Thyroid gland (tissue), 4 donors: ENCODE measurements at regions not wholly inside any gene's neighbourhood (a gene's known extent, or its start where the extent isn't known, plus 50 kb on each side); places are given as distances from the start of the nearest gene placed in this dataset.

Experiments
- DNase-seq, 2 donors: peaks; one replicate each; pipeline ENCODE4 v3.0.0-alpha.2; 2019
- H3K27ac ChIP-seq, 3 donors: fragments of 200-600 bp; sonication (generic); 1 replicate in 2 of 3; 2 replicates in 1 of 3; pipeline ENCODE4 v1.5.1; 2016 to 2019; ENCODE audit warnings: mild to moderate bottlenecking in 1 of 3, moderate library complexity in 1 of 3
- H3K27me3 ChIP-seq: fragments of 200-600 bp; sonication (generic); one replicate; pipeline ENCODE4 v1.5.1; 2019
- H3K36me3 ChIP-seq, 2 donors: fragments of 200-600 bp; sonication (generic); one replicate each; pipeline ENCODE4 v1.5.1; 2016 to 2019
- H3K4me1 ChIP-seq, 2 donors: fragments of 200-600 bp; sonication (generic); one replicate each; pipeline ENCODE4 v1.5.1; 2017 to 2019
- H3K4me3 ChIP-seq, 3 donors: fragments of 200-600 bp; sonication (generic); replicated peaks in 1 of 3; 1 replicate in 2 of 3; 2 replicates in 1 of 3; pipeline ENCODE4 v1.5.1; 2016; ENCODE audit warnings: mild to moderate bottlenecking in 1 of 3
- H3K9me3 ChIP-seq: fragments of 200-600 bp; sonication (generic); one replicate; pipeline ENCODE4 v1.5.1; 2017
- CTCF ChIP-seq, 6 experiments: fragments of 200-600 bp in 3 of 6; fragments of 450-650 bp in 3 of 6; sonication (generic) in 3 of 6; IDR thresholded peaks; one replicate each; pipeline ENCODE4 v1.5.1; 2016 to 2019; ENCODE audit warnings: antibody characterized with exemption in 6 of 6, mild to moderate bottlenecking in 2 of 6, inconsistent platforms in 1 of 6, moderate library complexity in 1 of 6
- POLR2A ChIP-seq, 2 donors: fragments of 450-650 bp; IDR thresholded peaks; one replicate each; pipeline ENCODE4 v1.6.1; 2017; ENCODE audit warnings: antibody characterized with exemption in 2 of 2, mild to moderate bottlenecking in 2 of 2, moderate library complexity in 1 of 2
- WGBS, 2 donors: methylation state at CpG; one replicate each; pipeline ENCODE4 v1.1.5; 2017; 5-methylcytosine and 5-hydroxymethylcytosine counted together
- intact Hi-C: fragments of 100-400 bp; cut with DNase I; formaldehyde crosslinking; loops from one replicate; pipeline ENCODE4 v1.15.1; 2023

- Histone ChIP-seq H3K9me3 (no peaks in the 10 kb centered on the region), H3K4me3 (no peak overlapping the region), H3K4me1 (peaks cover 6 to 14% of the 10 kb centered on the region in 2 donors), H3K27me3 (no peaks in the 10 kb centered on the region), H3K36me3 (no peaks in the 10 kb centered on the region), H3K27ac (no peak overlapping the region)
- no peak for DNase-seq
- TF ChIP-seq CTCF (IDR thresholded peaks at IDR 0.05) (no peak), POLR2A (IDR thresholded peaks at IDR 0.05) (no peak)
- intact Hi-C loops: no loop called here
- 43 to 64% methylated on average over 1 to 2 of the region's 2 CpGs for WGBS, 2 donors
Observed at GRCh38 chr5:175003531-175003930, 279.1 kb downstream of the MSX2 start.

GRCh38 chr5:175001876-175002645 lies 277.7 kb downstream of the MSX2 start:
- intact Hi-C loops: no loop called here
- 54 to 76% methylated on average over 11 of the region's 11 CpGs for WGBS, 2 donors

GRCh38 chr5:175001311-175001710 lies 276.9 kb downstream of the MSX2 start:
- Histone ChIP-seq H3K27ac (no peak overlapping the region), H3K9me3 (no peaks in the 10 kb centered on the region), H3K4me1 (peaks cover 6 to 14% of the 10 kb centered on the region in 2 donors), H3K36me3 (no peaks in the 10 kb centered on the region), H3K4me3 (no peak overlapping the region), H3K27me3 (no peaks in the 10 kb centered on the region)
- no peak for DNase-seq
- no peak for TF ChIP-seq POLR2A (IDR thresholded peaks at IDR 0.05)
- no peak for TF ChIP-seq CTCF (IDR thresholded peaks at IDR 0.05)
- 58 to 95% methylated on average over 2 of the region's 2 CpGs for WGBS, 2 donors
- intact Hi-C loops: no loop called here

More at GRCh38 chr5:175001876-175002645, 277.7 kb downstream of the MSX2 start:
- Histone ChIP-seq H3K9me3 (no peaks in the 10 kb centered on the region), H3K4me3 (no peak overlapping the region), H3K4me1 (peaks cover 6 to 14% of the 10 kb centered on the region in 2 donors), H3K36me3 (no peaks in the 10 kb centered on the region), H3K27me3 (no peaks in the 10 kb centered on the region), H3K27ac (no peak overlapping the region)
- DNase-seq: no peak
- TF ChIP-seq CTCF (IDR thresholded peaks at IDR 0.05) (no peak), POLR2A (IDR thresholded peaks at IDR 0.05) (no peak)

- peak in 1 of 6 experiments; percentile 6 for TF ChIP-seq CTCF (IDR thresholded peaks at IDR 0.05)
- no peak for TF ChIP-seq POLR2A (IDR thresholded peaks at IDR 0.05)
- Histone ChIP-seq H3K4me3 (no peak overlapping the region), H3K9me3 (no peaks in the 10 kb centered on the region), H3K36me3 (no peaks in the 10 kb centered on the region), H3K27ac (no peak overlapping the region), H3K27me3 (no peaks in the 10 kb centered on the region), H3K4me1 (peaks cover 6 to 8% of the 10 kb centered on the region in 2 donors)
- intact Hi-C loops: no loop called here
- 28 to 32% methylated on average over 8 of the region's 8 CpGs for WGBS, 2 donors
- DNase-seq: peak; percentile 47 to 51
Observed at GRCh38 chr5:174999581-174999980, 275.2 kb downstream of the MSX2 start.

GRCh38 chr5:174998131-174998730 lies 273.8 kb downstream of the MSX2 start:
- Histone ChIP-seq H3K4me3 (no peak overlapping the region), H3K27me3 (no peaks in the 10 kb centered on the region), H3K9me3 (no peaks in the 10 kb centered on the region), H3K36me3 (no peaks in the 10 kb centered on the region), H3K4me1 (peaks cover 3 to 6% of the 10 kb centered on the region in 2 donors), H3K27ac (no peak overlapping the region)
- intact Hi-C loops: no loop called here
- no peak for DNase-seq
- TF ChIP-seq CTCF (IDR thresholded peaks at IDR 0.05) (no peak), POLR2A (IDR thresholded peaks at IDR 0.05) (no peak)
- WGBS, 2 donors: 88 to 89% methylated on average over 5 of the region's 5 CpGs
